Ascending aorta (tissue), 2 donors: ENCODE measurements at regions not wholly inside any gene's neighbourhood (a gene's known extent, or its start where the extent isn't known, plus 50 kb on each side); places are given as distances from the start of the nearest gene placed in this dataset.

Experiments used
- DNase-seq, 2 donors: peaks; one replicate each; pipeline ENCODE4 v3.0.0-alpha.2; 2019; ENCODE audit warnings: low spot score in 2 of 2
- H3K27ac ChIP-seq, 2 donors: fragments of 200-600 bp; sonication (generic); one replicate each; pipeline ENCODE4 v1.5.1; 2016 to 2017; ENCODE audit warnings: mild to moderate bottlenecking in 1 of 2
- H3K27me3 ChIP-seq: fragments of 200-600 bp; sonication (generic); one replicate; pipeline ENCODE4 v1.5.1; 2017
- H3K36me3 ChIP-seq, 2 donors: fragments of 200-600 bp; sonication (generic); one replicate each; pipeline ENCODE4 v1.5.1; 2016
- H3K4me1 ChIP-seq, 2 donors: fragments of 200-600 bp; sonication (generic); one replicate each; pipeline ENCODE4 v1.5.1; 2016 to 2017; ENCODE audit warnings: mild to moderate bottlenecking in 1 of 2
- H3K4me3 ChIP-seq, 2 donors: fragments of 200-600 bp; sonication (generic); one replicate each; pipeline ENCODE4 v1.5.1; 2016 to 2017; ENCODE audit warnings: mild to moderate bottlenecking in 1 of 2
- H3K9me3 ChIP-seq, 2 donors: fragments of 200-600 bp; sonication (generic); one replicate each; pipeline ENCODE4 v1.5.1; 2016
- intact Hi-C: fragments of 100-400 bp; cut with DNase I; formaldehyde crosslinking; loops from one replicate; pipeline ENCODE4 v1.15.1; 2023
- TF ChIP-seq, protein P1 (sequence below), 3 experiments: fragments of 200-600 bp in 2 of 3; fragments of 450-650 bp in 1 of 3; sonication (generic) in 2 of 3; IDR thresholded peaks; one replicate each; pipeline ENCODE4 v1.5.1; 2016 to 2019; ENCODE audit warnings: antibody characterized with exemption in 3 of 3, mild to moderate bottlenecking in 1 of 3, moderate library complexity in 1 of 3

- intact Hi-C loops = no loop called here
These were observed 1323.1 kb upstream of the CITED2 start for GRCh38 chr6:140697585-140697984.

DNA sequence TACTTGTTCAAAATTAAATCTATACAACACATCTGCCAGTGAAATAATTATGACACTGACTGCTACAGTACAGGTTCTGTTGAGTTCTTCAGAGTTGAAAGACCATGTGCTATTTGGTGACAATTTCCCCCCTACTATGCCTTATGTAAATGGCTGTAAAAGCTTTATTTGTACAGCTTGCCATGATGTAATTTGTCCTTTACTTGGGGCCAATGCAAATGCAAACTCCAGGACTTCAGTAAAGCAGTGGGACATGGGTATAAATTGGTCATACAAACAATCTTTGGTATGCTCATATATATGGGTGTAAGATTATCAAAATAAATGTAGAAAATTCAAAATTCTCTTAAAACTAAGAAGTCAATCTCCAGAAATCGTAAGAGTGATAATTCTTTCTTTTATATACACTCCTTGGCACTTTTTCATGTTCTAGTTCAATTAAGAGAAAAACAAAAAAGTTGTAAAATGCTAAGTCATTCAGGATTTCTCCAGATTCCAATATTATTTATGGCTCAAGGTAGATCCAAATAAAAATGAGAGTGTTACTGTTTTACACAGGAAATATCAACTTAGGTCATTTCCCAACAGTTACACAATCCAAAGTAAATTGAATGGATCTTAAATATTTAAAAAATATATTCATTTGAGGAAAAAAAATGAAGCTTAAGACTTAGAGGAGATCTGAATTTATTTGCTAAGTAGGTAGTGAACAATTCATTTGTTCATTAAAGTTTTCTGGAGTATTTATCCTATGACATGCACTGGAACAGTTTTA lies 1310.5 kb upstream of the CITED2 start:
- intact Hi-C loops = no loop called here
- Histone ChIP-seq H3K36me3 (no peaks in the 10 kb centered on the region), H3K4me3 (no peak overlapping the region), H3K9me3 (no peaks in the 10 kb centered on the region), H3K27ac (no peak overlapping the region), H3K27me3 (no peaks in the 10 kb centered on the region), H3K4me1 (no peaks in the 10 kb centered on the region)
- TF ChIP-seq, protein P1, sequence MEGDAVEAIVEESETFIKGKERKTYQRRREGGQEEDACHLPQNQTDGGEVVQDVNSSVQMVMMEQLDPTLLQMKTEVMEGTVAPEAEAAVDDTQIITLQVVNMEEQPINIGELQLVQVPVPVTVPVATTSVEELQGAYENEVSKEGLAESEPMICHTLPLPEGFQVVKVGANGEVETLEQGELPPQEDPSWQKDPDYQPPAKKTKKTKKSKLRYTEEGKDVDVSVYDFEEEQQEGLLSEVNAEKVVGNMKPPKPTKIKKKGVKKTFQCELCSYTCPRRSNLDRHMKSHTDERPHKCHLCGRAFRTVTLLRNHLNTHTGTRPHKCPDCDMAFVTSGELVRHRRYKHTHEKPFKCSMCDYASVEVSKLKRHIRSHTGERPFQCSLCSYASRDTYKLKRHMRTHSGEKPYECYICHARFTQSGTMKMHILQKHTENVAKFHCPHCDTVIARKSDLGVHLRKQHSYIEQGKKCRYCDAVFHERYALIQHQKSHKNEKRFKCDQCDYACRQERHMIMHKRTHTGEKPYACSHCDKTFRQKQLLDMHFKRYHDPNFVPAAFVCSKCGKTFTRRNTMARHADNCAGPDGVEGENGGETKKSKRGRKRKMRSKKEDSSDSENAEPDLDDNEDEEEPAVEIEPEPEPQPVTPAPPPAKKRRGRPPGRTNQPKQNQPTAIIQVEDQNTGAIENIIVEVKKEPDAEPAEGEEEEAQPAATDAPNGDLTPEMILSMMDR (IDR thresholded peaks at IDR 0.05) = no peak
- DNase-seq = no peak

More at GRCh38 chr6:140697585-140697984, 1323.1 kb upstream of the CITED2 start:
- no peaks in the 10 kb centered on the region for H3K4me1 ChIP-seq
- no peak overlapping the region for H3K4me3 ChIP-seq
- no peaks in the 10 kb centered on the region for H3K9me3 ChIP-seq
- TF ChIP-seq, protein P1 (IDR thresholded peaks at IDR 0.05) = no peak
- H3K27me3 ChIP-seq = no peaks in the 10 kb centered on the region
- DNase-seq = no peak
- no peaks in the 10 kb centered on the region for H3K36me3 ChIP-seq
- H3K27ac ChIP-seq = no peak overlapping the region

GRCh38 chr6:140677781-140678528 lies 1303.5 kb upstream of the CITED2 start:
- TF ChIP-seq, protein P1 (IDR thresholded peaks at IDR 0.05) = no peak
- no peak overlapping the region for H3K4me3 ChIP-seq
- intact Hi-C loops = no loop called here
- no peak overlapping the region for H3K27ac ChIP-seq
- H3K9me3 ChIP-seq = no peaks in the 10 kb centered on the region
- H3K27me3 ChIP-seq = no peaks in the 10 kb centered on the region
- DNase-seq = no peak
- no peaks in the 10 kb centered on the region for H3K36me3 ChIP-seq
- no peaks in the 10 kb centered on the region for H3K4me1 ChIP-seq

- Histone ChIP-seq H3K36me3 (no peaks in the 10 kb centered on the region), H3K27ac (no peak overlapping the region), H3K9me3 (no peaks in the 10 kb centered on the region), H3K4me3 (no peak overlapping the region), H3K27me3 (no peaks in the 10 kb centered on the region), H3K4me1 (no peaks in the 10 kb centered on the region)
- no peak for DNase-seq
- TF ChIP-seq, protein P1 (IDR thresholded peaks at IDR 0.05) = no peak
- intact Hi-C loops = no loop called here
These were observed 1297.5 kb upstream of the CITED2 start for GRCh38 chr6:140671926-140672325.

DNA sequence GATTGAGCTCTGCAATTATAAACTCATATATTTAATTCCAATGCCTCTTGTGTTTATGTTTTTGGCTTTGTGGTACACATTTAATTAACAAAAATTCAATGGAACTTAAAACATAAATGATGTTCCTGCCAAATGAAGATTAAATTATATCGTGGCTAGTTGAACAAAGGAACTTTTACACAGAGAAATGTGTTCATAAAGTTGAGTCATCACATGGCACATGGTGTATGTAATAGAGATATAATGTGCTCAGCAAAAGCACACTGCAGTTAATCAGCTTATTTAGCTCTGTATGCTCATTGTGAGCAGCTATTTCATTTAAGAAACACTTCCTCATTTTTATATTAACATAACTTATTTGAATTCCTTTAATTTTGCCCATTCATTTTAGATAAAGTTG lies 1295.6 kb upstream of the CITED2 start:
- Histone ChIP-seq H3K4me3 (no peak overlapping the region), H3K36me3 (no peaks in the 10 kb centered on the region), H3K27ac (no peak overlapping the region), H3K4me1 (no peaks in the 10 kb centered on the region), H3K9me3 (no peaks in the 10 kb centered on the region), H3K27me3 (no peaks in the 10 kb centered on the region)
- no peak for DNase-seq
- TF ChIP-seq, protein P1 (IDR thresholded peaks at IDR 0.05) = no peak
- intact Hi-C loops = no loop called here
